HCT116 (cell line): ENCODE measurements at regions not wholly inside any gene's neighbourhood (a gene's known extent, or its start where the extent isn't known, plus 50 kb on each side); places are given as distances from the start of the nearest gene placed in this dataset.

Experiments used
- CBX3 ChIP-seq: IDR thresholded peaks from 2 replicates; pipeline ENCODE4 v1.6.1; 2012; ENCODE audit warnings: low read depth
- CEBPB ChIP-seq: IDR thresholded peaks from 2 replicates; pipeline ENCODE4 v1.6.1; 2012; ENCODE audit warnings: low read depth
- EZH2 ChIP-seq: fragments of 200-600 bp; sonication (generic); IDR thresholded peaks from 2 replicates; pipeline ENCODE4 v1.6.1; 2017; ENCODE audit warnings: antibody characterized with exemption, mixed run types
- EZH2phosphoT487 ChIP-seq: fragments of 200-600 bp; IDR thresholded peaks from 2 replicates; pipeline ENCODE4 v1.6.1; 2018; ENCODE audit warnings: antibody characterized with exemption, borderline replicate concordance
- JUND ChIP-seq: IDR thresholded peaks from 2 replicates; pipeline ENCODE4 v1.6.1; 2012
- MAX ChIP-seq: IDR thresholded peaks from 2 replicates; pipeline ENCODE4 v1.6.1; 2012
- POLR2A ChIP-seq: IDR thresholded peaks from 2 replicates; pipeline ENCODE4 v1.7.0; 2011; ENCODE audit warnings: borderline replicate concordance; ENCODE audit not compliant: insufficient read depth, insufficient read length; ENCODE audit errors: extremely low read depth
- POLR2AphosphoS5 ChIP-seq: IDR thresholded peaks from 2 replicates; pipeline ENCODE4 v1.6.1; 2011; ENCODE audit warnings: mild to moderate bottlenecking, low read depth, low read length, moderate library complexity
- SIN3A ChIP-seq: IDR thresholded peaks from 2 replicates; pipeline ENCODE4 v1.6.1; 2012; ENCODE audit warnings: low read depth
- TCF7L2 ChIP-seq: IDR thresholded peaks from 2 replicates; pipeline ENCODE4 v1.7.0; 2011; ENCODE audit warnings: borderline replicate concordance, inconsistent platforms; ENCODE audit not compliant: insufficient read depth, insufficient read length; ENCODE audit errors: extremely low read depth
- ZNF274 ChIP-seq: fragments of 200-500 bp; sonication (Bioruptor generic); IDR thresholded peaks from 2 replicates; pipeline ENCODE4 v1.6.1; 2014; ENCODE audit warnings: mild to moderate bottlenecking, low read depth, low read length, inconsistent platforms
- TF ChIP-seq, protein P1 (sequence below), 3 experiments: fragments of 200-600 bp in 1 of 3; sonication (generic) in 1 of 3; IDR thresholded peaks in 2 of 3; conservative IDR thresholded peaks in 1 of 3; 2 replicates each; pipeline ENCODE4 v1.5.1; 2012 to 2017; ENCODE audit warnings: low read depth in 2 of 3, low read length in 2 of 3, antibody characterized with exemption in 1 of 3, borderline replicate concordance in 1 of 3, control low read depth in 1 of 3, mild to moderate bottlenecking in 1 of 3, mixed read lengths in 1 of 3, mixed run types in 1 of 3, moderate library complexity in 1 of 3; ENCODE audit not compliant: insufficient read depth in 1 of 3
- TF ChIP-seq, protein P2 (sequence below): IDR thresholded peaks from 2 replicates; pipeline ENCODE4 v1.6.1; 2011; ENCODE audit warnings: mild to moderate bottlenecking, low read length, moderate library complexity; ENCODE audit not compliant: insufficient replicate concordance; ENCODE audit errors: extremely low read depth

GRCh38 chr4:61044837-61045236 is 155.3 kb upstream of the ADGRL3 start:
- no peak for TF ChIP-seq POLR2AphosphoS5
- no peak for TF ChIP-seq POLR2A
- no peak for TF ChIP-seq EZH2
- no peak for TF ChIP-seq ZNF274
- TF ChIP-seq, protein P1, sequence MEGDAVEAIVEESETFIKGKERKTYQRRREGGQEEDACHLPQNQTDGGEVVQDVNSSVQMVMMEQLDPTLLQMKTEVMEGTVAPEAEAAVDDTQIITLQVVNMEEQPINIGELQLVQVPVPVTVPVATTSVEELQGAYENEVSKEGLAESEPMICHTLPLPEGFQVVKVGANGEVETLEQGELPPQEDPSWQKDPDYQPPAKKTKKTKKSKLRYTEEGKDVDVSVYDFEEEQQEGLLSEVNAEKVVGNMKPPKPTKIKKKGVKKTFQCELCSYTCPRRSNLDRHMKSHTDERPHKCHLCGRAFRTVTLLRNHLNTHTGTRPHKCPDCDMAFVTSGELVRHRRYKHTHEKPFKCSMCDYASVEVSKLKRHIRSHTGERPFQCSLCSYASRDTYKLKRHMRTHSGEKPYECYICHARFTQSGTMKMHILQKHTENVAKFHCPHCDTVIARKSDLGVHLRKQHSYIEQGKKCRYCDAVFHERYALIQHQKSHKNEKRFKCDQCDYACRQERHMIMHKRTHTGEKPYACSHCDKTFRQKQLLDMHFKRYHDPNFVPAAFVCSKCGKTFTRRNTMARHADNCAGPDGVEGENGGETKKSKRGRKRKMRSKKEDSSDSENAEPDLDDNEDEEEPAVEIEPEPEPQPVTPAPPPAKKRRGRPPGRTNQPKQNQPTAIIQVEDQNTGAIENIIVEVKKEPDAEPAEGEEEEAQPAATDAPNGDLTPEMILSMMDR (IDR thresholded peaks at IDR 0.05 in 2 of 3, conservative IDR thresholded peaks at IDR 0.05 in 1 of 3; ENCODE audit: borderline replicate concordance in 1 of 3, insufficient read depth in 1 of 3, low read depth in 2 of 3, low read length in 2 of 3): no peak
- TF ChIP-seq SIN3A: no peak
- no peak for TF ChIP-seq CEBPB
- TF ChIP-seq, protein P2, sequence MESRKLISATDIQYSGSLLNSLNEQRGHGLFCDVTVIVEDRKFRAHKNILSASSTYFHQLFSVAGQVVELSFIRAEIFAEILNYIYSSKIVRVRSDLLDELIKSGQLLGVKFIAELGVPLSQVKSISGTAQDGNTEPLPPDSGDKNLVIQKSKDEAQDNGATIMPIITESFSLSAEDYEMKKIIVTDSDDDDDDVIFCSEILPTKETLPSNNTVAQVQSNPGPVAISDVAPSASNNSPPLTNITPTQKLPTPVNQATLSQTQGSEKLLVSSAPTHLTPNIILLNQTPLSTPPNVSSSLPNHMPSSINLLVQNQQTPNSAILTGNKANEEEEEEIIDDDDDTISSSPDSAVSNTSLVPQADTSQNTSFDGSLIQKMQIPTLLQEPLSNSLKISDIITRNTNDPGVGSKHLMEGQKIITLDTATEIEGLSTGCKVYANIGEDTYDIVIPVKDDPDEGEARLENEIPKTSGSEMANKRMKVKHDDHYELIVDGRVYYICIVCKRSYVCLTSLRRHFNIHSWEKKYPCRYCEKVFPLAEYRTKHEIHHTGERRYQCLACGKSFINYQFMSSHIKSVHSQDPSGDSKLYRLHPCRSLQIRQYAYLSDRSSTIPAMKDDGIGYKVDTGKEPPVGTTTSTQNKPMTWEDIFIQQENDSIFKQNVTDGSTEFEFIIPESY: no peak
- TF ChIP-seq JUND: no peak
- TF ChIP-seq MAX: no peak
- TF ChIP-seq CBX3: no peak
- no peak for TF ChIP-seq TCF7L2
- TF ChIP-seq EZH2phosphoT487: no peak
